B cell (primary cell): ENCODE measurements at regions not wholly inside any gene's neighbourhood (a gene's known extent, or its start where the extent isn't known, plus 50 kb on each side); places are given as distances from the start of the nearest gene placed in this dataset.

Experiments
- CTCF ChIP-seq: fragments of 200-600 bp; IDR thresholded peaks from one replicate; pipeline ENCODE4 v1.8.0; 2022; ENCODE audit warnings: antibody characterized with exemption, mild to moderate bottlenecking
- EZH2 ChIP-seq: IDR thresholded peaks from 2 replicates; pipeline ENCODE4 v1.6.1; 2012; ENCODE audit warnings: borderline replicate concordance, low read depth, mild to moderate bottlenecking, moderate library complexity, low read length; ENCODE audit not compliant: insufficient read depth, poor library complexity, severe bottlenecking

- TF ChIP-seq CTCF (no peak), EZH2 (no peak)
Observed at GRCh38 chr21:38628349-38628748, 130.1 kb upstream of the ERG start.
